ENCODE measurements at regions not wholly inside any gene's neighbourhood (a gene's known extent, or its start where the extent isn't known, plus 50 kb on each side); places are given as distances from the start of the nearest gene placed in this dataset.

DNA sequence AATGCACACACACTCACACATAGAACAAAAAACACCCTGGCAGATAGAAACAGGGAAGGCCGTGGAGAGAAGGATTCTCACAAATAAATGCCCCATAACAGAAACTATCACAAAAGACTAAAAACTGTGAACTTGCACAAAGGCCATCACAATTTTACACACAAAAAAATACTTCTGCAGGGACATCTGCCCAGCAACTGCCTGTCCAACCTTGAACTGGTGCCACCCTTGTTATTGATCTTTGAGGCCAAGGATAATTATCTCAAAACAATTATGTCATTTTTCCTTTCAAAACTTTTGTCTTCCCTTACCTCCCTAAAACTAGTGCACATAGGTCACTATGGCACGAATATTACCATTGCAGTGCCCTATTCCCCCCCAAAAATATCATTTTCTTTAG, 143.8 kb upstream of the KCTD3 start:
- POLR2A ChIA-PET = no interaction called here
- TF ChIP-seq, protein P1, sequence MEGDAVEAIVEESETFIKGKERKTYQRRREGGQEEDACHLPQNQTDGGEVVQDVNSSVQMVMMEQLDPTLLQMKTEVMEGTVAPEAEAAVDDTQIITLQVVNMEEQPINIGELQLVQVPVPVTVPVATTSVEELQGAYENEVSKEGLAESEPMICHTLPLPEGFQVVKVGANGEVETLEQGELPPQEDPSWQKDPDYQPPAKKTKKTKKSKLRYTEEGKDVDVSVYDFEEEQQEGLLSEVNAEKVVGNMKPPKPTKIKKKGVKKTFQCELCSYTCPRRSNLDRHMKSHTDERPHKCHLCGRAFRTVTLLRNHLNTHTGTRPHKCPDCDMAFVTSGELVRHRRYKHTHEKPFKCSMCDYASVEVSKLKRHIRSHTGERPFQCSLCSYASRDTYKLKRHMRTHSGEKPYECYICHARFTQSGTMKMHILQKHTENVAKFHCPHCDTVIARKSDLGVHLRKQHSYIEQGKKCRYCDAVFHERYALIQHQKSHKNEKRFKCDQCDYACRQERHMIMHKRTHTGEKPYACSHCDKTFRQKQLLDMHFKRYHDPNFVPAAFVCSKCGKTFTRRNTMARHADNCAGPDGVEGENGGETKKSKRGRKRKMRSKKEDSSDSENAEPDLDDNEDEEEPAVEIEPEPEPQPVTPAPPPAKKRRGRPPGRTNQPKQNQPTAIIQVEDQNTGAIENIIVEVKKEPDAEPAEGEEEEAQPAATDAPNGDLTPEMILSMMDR (tag by site-specific recombination; IDR thresholded peaks at IDR 0.05) = no peak
- TF ChIP-seq ZNF350 (tag by site-specific recombination; IDR thresholded peaks at IDR 0.05) (no peak), ZNF423 (tag by site-specific recombination; IDR thresholded peaks at IDR 0.05) (no peak), YY2 (tag by site-specific recombination; IDR thresholded peaks at IDR 0.05) (no peak), ZNF416 (tag by site-specific recombination; IDR thresholded peaks at IDR 0.05) (no peak), KLF9 (tag by site-specific recombination; IDR thresholded peaks at IDR 0.05; ENCODE audit: low read depth) (no peak), ZNF658 (tag by site-specific recombination; IDR thresholded peaks at IDR 0.05) (no peak), SP7 (tag by site-specific recombination; IDR thresholded peaks at IDR 0.05) (no peak), ZNF747 (tag by site-specific recombination; IDR thresholded peaks at IDR 0.05) (no peak), ZNF146 (tag by site-specific recombination; IDR thresholded peaks at IDR 0.05) (no peak), ZBTB21 (tag by site-specific recombination; IDR thresholded peaks at IDR 0.05) (no peak), ZNF157 (tag by site-specific recombination; IDR thresholded peaks at IDR 0.05) (no peak), ZNF341 (tag by site-specific recombination; IDR thresholded peaks at IDR 0.05; ENCODE audit: low read depth) (no peak), GLIS2 (tag by site-specific recombination; IDR thresholded peaks at IDR 0.05) (no peak)
- TF ChIP-seq, protein P2, sequence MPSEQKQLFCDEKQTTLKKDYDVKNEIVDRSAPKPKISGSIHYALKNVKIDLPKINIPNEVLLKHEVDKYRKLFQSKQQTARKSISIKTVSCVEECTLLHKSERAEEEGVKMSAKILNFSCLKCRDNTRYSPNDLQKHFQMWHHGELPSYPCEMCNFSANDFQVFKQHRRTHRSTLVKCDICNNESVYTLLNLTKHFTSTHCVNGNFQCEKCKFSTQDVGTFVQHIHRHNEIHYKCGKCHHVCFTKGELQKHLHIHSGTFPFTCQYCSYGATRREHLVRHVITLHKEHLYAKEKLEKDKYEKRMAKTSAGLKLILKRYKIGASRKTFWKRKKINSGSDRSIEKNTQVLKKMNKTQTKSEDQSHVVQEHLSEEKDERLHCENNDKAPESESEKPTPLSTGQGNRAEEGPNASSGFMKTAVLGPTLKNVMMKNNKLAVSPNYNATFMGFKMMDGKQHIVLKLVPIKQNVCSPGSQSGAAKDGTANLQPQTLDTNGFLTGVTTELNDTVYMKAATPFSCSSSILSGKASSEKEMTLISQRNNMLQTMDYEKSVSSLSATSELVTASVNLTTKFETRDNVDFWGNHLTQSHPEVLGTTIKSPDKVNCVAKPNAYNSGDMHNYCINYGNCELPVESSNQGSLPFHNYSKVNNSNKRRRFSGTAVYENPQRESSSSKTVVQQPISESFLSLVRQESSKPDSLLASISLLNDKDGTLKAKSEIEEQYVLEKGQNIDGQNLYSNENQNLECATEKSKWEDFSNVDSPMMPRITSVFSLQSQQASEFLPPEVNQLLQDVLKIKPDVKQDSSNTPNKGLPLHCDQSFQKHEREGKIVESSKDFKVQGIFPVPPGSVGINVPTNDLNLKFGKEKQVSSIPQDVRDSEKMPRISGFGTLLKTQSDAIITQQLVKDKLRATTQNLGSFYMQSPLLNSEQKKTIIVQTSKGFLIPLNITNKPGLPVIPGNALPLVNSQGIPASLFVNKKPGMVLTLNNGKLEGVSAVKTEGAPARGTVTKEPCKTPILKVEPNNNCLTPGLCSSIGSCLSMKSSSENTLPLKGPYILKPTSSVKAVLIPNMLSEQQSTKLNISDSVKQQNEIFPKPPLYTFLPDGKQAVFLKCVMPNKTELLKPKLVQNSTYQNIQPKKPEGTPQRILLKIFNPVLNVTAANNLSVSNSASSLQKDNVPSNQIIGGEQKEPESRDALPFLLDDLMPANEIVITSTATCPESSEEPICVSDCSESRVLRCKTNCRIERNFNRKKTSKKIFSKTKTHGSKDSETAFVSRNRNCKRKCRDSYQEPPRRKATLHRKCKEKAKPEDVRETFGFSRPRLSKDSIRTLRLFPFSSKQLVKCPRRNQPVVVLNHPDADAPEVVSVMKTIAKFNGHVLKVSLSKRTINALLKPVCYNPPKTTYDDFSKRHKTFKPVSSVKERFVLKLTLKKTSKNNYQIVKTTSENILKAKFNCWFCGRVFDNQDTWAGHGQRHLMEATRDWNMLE (tag by site-specific recombination; conservative IDR thresholded peaks at IDR 0.05; ENCODE audit: low read depth) = no peak
- TF ChIP-seq, protein P3, sequence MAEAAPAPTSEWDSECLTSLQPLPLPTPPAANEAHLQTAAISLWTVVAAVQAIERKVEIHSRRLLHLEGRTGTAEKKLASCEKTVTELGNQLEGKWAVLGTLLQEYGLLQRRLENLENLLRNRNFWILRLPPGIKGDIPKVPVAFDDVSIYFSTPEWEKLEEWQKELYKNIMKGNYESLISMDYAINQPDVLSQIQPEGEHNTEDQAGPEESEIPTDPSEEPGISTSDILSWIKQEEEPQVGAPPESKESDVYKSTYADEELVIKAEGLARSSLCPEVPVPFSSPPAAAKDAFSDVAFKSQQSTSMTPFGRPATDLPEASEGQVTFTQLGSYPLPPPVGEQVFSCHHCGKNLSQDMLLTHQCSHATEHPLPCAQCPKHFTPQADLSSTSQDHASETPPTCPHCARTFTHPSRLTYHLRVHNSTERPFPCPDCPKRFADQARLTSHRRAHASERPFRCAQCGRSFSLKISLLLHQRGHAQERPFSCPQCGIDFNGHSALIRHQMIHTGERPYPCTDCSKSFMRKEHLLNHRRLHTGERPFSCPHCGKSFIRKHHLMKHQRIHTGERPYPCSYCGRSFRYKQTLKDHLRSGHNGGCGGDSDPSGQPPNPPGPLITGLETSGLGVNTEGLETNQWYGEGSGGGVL (tag by site-specific recombination; IDR thresholded peaks at IDR 0.05) = no peak
- TF ChIP-seq, protein P4, sequence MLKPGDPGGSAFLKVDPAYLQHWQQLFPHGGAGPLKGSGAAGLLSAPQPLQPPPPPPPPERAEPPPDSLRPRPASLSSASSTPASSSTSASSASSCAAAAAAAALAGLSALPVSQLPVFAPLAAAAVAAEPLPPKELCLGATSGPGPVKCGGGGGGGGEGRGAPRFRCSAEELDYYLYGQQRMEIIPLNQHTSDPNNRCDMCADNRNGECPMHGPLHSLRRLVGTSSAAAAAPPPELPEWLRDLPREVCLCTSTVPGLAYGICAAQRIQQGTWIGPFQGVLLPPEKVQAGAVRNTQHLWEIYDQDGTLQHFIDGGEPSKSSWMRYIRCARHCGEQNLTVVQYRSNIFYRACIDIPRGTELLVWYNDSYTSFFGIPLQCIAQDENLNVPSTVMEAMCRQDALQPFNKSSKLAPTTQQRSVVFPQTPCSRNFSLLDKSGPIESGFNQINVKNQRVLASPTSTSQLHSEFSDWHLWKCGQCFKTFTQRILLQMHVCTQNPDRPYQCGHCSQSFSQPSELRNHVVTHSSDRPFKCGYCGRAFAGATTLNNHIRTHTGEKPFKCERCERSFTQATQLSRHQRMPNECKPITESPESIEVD (tag by site-specific recombination; IDR thresholded peaks at IDR 0.05) = no peak
- TF ChIP-seq, protein P5, sequence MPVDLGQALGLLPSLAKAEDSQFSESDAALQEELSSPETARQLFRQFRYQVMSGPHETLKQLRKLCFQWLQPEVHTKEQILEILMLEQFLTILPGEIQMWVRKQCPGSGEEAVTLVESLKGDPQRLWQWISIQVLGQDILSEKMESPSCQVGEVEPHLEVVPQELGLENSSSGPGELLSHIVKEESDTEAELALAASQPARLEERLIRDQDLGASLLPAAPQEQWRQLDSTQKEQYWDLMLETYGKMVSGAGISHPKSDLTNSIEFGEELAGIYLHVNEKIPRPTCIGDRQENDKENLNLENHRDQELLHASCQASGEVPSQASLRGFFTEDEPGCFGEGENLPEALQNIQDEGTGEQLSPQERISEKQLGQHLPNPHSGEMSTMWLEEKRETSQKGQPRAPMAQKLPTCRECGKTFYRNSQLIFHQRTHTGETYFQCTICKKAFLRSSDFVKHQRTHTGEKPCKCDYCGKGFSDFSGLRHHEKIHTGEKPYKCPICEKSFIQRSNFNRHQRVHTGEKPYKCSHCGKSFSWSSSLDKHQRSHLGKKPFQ (tag by site-specific recombination; IDR thresholded peaks at IDR 0.05) = no peak
- TF ChIP-seq, protein P6, sequence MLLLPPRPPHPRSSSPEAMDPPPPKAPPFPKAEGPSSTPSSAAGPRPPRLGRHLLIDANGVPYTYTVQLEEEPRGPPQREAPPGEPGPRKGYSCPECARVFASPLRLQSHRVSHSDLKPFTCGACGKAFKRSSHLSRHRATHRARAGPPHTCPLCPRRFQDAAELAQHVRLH (tag by site-specific recombination; IDR thresholded peaks at IDR 0.05) = no peak
- H3K27ac ChIP-seq (ENCODE audit: extremely low read depth, low read depth, low read length) = no peak overlapping the region
- no peaks in the 10 kb centered on the region for H3K36me3 ChIP-seq (ENCODE audit: control insufficient read depth in 2 of 2, insufficient read depth in 1 of 2, low read length in 2 of 2)
- CTCF ChIA-PET = no interaction called here
- no peaks in the 10 kb centered on the region for H3K9me3 ChIP-seq (ENCODE audit: control insufficient read depth, insufficient read depth, low read depth, low read length)
- H3K4me1 ChIP-seq (ENCODE audit: control insufficient read depth, insufficient read depth, low read length) = no peaks in the 10 kb centered on the region
- H3K4me3 ChIP-seq (ENCODE audit: low read depth, low read length) = no peak overlapping the region

Data from HEK293 (cell line).